NOMO-1 (cell line): ENCODE measurements at regions not wholly inside any gene's neighbourhood (a gene's known extent, or its start where the extent isn't known, plus 50 kb on each side); places are given as distances from the start of the nearest gene placed in this dataset.

Experiments used
- DNase-seq, 2 experiments: peaks; one replicate each; lab custom pipeline; 2025; ENCODE audit not compliant: unreplicated experiment in 2 of 2; lab: John Stamatoyannopoulos, UW

- DNase-seq, result no peak
Observed at GRCh38 chr1:191852907-191853306, 305.4 kb upstream of the RGS18 start.

- DNase-seq, result no peak
Observed at GRCh38 chr1:191857600-191857999, 300.7 kb upstream of the RGS18 start.

- no peak for DNase-seq
Observed at GRCh38 chr1:191865479-191865878, 292.8 kb upstream of the RGS18 start.

- DNase-seq, result no peak
Observed at GRCh38 chr1:191866155-191866554, 292.1 kb upstream of the RGS18 start.

- no peak for DNase-seq
Observed at GRCh38 chr1:191869790-191870312, 288.4 kb upstream of the RGS18 start.

- peak in 1 of 2 experiments; percentile 5 for DNase-seq
Observed at GRCh38 chr1:191870490-191870889, 287.8 kb upstream of the RGS18 start.

- no peak for DNase-seq
Observed at GRCh38 chr1:191875994-191876393, 282.3 kb upstream of the RGS18 start.

- no peak for DNase-seq
Observed at GRCh38 chr1:191876631-191877030, 281.6 kb upstream of the RGS18 start.

GRCh38 chr1:191882870-191883269 is 275.4 kb upstream of the RGS18 start:
- no peak for DNase-seq

GRCh38 chr1:191886977-191887376 is 271.3 kb upstream of the RGS18 start:
- DNase-seq, result no peak

GRCh38 chr1:191888996-191889622 is 269.2 kb upstream of the RGS18 start:
- no peak for DNase-seq

- no peak for DNase-seq
Observed at GRCh38 chr1:191889623-191890003, 268.6 kb upstream of the RGS18 start.

- no peak for DNase-seq
Observed at GRCh38 chr1:191890433-191891088, 267.7 kb upstream of the RGS18 start.

GRCh38 chr1:191892716-191893115 is 265.5 kb upstream of the RGS18 start:
- DNase-seq, result no peak

GRCh38 chr1:191895049-191895448 is 263.2 kb upstream of the RGS18 start:
- DNase-seq, result no peak

- DNase-seq, result no peak
Observed at GRCh38 chr1:191895462-191896058, 262.7 kb upstream of the RGS18 start.

GRCh38 chr1:191897134-191897533 is 261.1 kb upstream of the RGS18 start:
- no peak for DNase-seq

GRCh38 chr1:191901651-191902050 is 256.6 kb upstream of the RGS18 start:
- DNase-seq, result no peak

- DNase-seq, result no peak
Observed at GRCh38 chr1:191904991-191905390, 253.3 kb upstream of the RGS18 start.

- DNase-seq, result no peak
Observed at GRCh38 chr1:191905781-191906180, 252.5 kb upstream of the RGS18 start.

- no peak for DNase-seq
Observed at GRCh38 chr1:191907121-191907520, 251.1 kb upstream of the RGS18 start.

- DNase-seq, result no peak
Observed at GRCh38 chr1:191910245-191910644, 248.0 kb upstream of the RGS18 start.
